HG02678 (cell line): ENCODE measurements at regions not wholly inside any gene's neighbourhood (a gene's known extent, or its start where the extent isn't known, plus 50 kb on each side); places are given as distances from the start of the nearest gene placed in this dataset.
"Not testable (repeated sequence)": the region's sequence is repeated elsewhere in the genome, so short reads cannot be mapped to it uniquely, and the experiment has no call there.

Experiments used
- ATAC-seq: cut with Tn5 transposase; IDR thresholded peaks from one replicate; pipeline ENCODE4 v1.9.1; 2021; ENCODE audit warnings: mild to moderate bottlenecking, moderate library complexity; ENCODE audit not compliant: unreplicated experiment

DNA sequence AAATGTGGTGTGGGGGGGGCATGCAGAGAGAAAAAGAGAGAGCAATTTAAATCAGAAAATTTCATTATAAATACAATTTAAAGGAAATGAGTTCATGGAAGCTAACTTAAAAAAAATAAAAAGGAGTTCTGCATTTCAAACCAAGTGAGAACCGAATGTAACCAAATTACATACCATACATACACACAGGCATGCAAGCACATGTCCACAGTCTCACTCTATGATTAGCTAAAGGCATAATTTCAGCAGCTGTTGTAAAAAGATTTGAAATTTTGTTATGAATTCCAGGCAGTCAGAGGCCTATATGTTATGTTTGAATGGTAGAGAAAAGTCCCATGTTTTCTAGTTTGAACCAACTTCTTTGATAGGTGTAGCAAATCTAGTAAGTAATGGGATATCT, 611.6 kb upstream of the ADGRL3 start:
- no peak for ATAC-seq

DNA sequence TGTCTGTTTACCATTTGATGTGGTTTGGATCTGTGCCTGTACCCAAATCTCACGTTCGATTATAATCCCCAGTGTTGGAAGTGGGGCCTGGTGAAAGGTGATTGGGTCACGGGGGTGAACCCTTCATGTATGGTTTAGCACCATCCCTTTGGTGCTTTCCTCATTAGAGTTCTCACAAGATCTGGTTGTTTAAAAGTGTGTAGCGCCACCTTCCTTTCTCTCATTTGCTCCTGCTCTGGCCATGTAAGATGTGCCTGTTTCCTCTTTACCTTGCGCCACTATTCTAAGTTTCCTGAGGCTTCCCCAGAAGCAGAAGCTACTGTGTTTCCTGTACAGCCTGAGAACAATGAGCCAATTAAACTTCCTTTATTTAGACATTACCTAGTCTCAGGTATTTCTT, 610.7 kb upstream of the ADGRL3 start:
- ATAC-seq = no peak

DNA sequence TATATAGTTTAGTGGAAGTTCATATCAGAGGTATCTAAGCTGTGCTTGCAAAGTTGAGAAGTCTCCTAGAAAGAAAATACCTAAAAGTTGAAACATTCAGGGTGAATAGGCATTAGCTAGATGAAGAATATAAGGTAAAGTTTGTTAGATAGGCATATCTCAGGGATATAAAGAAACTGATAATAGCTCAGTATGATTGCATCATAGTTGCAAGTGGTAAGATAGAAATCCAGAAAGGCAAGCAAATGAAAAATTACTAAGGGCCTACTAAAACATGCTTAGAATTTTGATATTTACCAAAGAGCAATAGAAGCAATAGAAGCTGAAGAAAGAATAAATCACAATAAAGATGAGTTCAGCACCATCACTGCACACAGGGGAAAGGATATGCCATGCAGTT, 610.0 kb upstream of the ADGRL3 start:
- ATAC-seq = no peak

DNA sequence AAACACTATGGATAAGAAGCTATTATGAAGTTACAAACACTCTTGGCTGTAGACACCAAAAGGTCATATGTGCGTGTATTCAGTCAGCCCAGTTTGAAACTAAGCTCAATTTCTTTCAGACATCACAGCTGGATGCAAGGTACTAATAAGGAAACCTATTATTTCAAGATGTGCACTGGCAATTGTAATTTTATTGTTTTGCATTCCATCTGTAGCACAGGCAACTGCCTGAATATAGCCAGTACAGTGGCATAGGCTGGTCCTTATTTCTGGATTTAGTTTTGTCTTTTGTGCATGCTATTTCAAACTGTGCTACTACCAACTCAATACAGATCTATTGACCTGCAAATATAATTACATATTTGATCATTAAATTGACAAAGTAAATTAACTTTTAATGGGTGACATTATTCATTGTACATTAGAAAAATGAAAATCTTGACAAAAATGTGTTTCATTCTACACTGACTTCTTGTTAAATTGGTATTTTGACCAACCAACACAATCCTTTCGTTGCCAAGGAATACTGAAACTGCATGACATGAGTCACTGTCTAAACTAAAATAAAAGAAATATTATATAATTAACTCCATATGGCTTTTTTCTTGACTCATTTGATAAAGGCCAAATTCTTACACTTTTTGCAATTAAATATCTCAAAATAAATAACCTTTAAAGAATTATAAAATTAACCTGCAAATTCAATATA, 594.3 kb upstream of the ADGRL3 start:
- ATAC-seq = no peak

DNA sequence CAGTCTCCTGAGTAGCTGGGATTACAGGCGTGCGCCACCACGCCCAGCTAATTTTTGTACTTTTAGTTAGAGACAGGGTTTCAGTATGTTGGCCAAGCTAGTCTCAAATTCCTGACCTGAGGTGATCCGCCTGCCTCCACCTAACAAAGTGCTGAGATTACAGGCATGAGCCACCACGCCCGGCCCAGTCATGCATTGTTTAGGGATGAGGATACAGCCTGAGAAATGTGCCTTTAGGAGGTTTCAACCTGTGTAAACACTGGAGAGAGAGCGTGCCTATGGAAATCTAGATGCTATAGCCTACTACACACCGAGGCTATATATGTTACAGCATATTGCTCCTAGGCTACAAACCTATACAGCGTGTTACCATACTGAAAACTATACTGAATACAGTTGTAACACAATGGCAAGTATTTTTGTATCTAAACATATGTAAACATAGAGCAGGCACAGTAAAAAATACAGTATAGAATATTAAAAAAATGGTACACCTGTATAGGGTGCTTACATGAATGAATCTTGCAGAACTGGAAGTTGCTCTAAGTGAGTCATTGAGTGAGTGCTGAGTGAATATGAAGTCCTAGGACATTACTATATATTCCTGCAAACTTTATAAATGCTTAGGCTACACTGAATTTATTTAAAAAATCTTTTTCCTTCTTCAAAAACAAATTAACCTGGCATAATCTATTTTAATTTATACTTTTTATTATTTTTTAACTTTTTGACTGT, 588.2 kb upstream of the ADGRL3 start:
- ATAC-seq = no peak

GRCh38 chr4:60617731-60618130, 582.4 kb upstream of the ADGRL3 start:
- no peak for ATAC-seq

DNA sequence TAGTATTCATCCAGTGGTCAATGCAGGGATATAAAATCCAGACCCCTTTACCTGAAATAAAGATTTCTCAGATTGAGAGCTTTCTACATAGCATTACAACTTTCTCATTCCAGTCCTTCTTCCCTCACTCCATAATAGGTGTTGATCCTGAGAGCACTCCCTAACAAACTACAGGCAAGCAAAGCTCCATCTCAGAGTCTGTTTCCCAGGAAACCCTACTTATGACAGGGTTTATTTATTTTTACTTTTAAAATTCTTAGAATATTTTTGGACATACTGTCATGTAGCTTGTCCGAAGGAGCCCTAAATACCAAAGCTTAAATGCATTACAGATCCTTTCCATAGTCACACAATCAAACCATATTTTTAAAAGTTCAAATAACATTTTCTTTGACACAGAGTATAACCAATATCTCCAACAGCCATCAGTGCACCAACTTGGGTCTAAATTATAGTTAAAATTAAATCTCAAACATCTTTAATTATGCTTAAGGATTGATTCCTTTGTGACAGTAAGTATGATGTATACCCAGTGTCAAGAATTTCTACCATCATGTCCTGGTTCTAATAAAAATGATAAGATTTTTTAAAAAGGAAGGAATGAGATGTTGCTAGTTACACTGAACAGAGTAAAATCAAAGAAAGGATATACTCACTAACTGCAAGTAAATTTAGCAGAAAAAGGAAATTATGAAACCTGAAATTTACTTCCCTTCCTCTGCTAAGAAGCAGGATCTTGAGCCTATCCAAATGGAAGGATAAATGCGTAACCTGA, 580.4 kb upstream of the ADGRL3 start:
- no peak for ATAC-seq

- no peak for ATAC-seq
These were observed 562.1 kb upstream of the ADGRL3 start for GRCh38 chr4:60637976-60638375.

GRCh38 chr4:60648774-60649173, 551.4 kb upstream of the ADGRL3 start:
- no peak for ATAC-seq

DNA sequence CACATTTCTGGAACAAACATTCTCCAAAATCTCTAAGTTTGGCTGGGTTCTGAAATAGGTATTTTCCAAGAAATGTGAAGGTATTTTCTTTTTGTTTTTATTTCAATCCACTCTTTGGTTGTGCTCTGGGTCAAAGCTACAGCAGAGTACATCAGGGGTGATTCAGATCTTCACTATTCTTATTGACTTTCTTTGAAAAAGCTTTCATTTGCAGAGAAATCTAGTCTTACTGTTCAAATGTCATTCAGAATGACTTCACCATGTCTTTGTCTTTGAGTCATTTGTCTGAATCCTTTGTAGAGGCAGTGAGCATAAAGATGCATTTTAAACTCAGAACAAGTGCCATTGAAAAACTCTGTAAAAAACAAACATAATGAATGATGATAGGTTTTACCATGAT, 547.2 kb upstream of the ADGRL3 start:
- no peak for ATAC-seq

DNA sequence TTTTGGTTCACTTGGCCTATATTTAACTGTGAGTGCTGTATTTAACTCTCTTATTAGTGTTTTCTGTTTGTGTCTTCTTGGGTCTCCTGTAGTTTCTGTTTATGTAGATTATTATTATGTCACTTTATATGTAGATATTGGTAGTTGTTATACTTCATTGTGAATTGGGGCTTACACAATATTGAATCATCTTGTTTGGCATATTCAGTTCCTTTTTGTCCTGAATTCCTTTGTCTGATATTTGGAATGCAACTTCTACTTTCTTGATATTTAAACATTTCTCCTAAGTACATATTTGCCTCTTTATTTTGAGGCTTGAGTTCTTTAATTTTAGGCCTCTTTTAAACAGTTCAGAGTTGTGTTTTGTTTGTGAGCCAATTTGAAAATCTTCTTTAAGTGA, 544.8 kb upstream of the ADGRL3 start:
- ATAC-seq = no peak

- ATAC-seq = no peak
These were observed 544.0 kb upstream of the ADGRL3 start for GRCh38 chr4:60656171-60656570.

- no peak for ATAC-seq
These were observed 543.1 kb upstream of the ADGRL3 start for GRCh38 chr4:60657041-60657440.

DNA sequence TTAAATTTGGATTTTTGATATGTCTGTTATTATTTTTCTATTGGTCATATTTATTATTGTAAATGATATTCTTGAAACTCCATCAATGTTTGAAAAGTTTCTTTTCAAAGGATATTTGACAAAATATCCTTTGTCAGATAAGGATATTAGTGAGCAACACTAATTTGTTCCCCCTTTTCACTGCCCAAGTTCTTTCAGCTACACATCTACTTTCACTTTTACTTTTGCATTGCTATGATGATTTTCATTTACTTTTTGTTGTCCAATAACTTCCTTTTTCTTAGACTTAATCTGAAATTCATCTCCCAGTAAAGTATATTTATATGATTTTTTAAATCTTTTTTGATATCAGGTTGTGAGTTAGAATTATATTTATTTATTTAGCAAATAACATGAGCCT, 542.3 kb upstream of the ADGRL3 start:
- ATAC-seq = no peak

DNA sequence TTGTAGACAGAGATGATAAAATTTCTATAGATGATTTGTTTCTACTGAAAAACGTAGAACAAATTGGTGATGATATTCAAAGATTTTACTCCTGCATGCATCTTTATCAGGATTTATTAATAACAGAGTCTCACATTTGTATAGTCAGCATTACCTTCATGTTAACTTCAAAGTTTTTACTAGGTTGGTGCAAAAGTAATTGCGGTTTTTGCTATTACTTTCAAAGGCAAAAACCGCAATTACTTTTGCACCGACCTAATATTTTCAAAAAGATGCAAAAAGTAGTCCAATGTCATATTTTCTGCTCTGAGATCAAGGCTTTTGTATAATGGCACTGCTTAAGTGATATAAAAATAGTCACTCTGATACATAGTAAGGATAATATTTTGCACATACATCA, 536.4 kb upstream of the ADGRL3 start:
- no peak for ATAC-seq

DNA sequence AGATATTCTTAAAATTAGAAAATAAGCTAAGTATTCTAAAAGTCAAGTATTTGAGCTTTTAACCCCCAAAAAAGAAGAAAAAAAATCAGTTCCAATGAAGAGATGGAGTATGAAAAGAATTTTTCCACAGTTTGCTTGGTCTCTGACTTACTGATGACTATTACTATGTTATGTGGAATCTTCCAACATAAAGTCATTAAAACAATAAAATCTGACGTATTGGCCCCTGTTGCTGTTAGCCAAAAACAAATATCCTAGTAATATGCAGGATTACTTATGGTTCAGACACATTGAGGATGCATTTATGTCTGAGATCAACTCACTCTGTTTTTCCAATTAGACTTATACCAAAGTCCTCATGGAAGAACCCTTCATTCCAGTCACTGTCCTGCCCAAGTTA, 517.2 kb upstream of the ADGRL3 start:
- ATAC-seq = no peak

GRCh38 chr4:60683357-60683756, 516.8 kb upstream of the ADGRL3 start:
- no peak for ATAC-seq

DNA sequence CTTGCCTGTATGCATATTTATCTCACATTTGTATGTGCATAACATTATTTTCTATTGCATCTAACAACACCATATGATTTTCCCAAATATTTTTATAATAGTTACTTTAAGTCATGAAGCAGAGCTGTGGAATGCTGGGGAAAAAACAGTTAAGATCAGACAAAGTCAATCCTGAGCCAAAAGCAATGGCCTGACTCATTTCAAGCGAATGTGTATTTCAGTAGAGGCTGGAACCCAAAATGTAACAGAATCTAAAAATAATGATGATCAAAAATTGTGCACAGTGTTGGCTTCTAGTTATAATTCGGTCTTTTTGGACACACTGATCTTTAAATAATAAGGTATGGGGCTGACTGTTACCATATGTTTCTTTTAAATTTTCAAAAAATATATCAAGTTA, 516.2 kb upstream of the ADGRL3 start:
- ATAC-seq = no peak

DNA sequence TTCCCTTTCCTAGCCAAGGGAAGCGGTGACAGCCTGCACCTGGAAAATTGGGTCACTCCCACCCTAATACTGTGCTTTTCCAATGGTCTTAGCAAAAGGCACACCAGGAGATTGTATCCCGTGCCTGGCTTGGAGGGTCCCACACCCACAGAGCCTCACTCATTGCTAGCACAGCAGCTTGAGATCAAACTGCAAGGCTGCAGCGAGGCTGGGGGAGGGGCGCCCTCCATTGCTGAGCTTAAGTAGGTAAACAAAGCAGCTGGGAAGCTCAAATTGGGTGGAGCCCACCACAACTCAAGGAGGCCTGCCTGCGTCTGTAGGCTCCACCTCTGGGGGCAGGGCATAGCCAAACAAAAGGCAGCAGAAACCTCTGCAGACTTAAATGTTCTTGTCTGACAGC, 504.1 kb upstream of the ADGRL3 start:
- not testable (repeated sequence) for ATAC-seq

- no peak for ATAC-seq
These were observed 491.1 kb upstream of the ADGRL3 start for GRCh38 chr4:60709061-60709460.

DNA sequence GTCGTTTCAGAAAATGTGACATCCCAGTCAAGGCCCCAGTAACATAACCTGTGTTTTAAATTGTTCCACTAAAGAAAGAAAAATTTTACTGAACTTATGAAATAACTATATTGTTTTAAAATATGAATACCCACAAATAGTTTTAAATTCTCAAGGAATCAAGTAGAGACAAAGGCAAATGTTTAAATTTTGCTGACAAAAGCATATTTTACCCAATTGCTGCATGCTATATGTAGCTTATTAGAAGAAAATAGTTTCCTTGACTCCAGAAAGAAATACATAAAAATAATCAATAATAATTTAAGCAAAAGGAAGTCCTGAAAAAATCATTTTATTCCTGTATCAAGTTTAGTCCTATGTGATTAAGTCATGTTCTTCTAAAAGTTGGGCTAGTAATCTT, 481.3 kb upstream of the ADGRL3 start:
- ATAC-seq = no peak

- ATAC-seq = no peak
These were observed 478.4 kb upstream of the ADGRL3 start for GRCh38 chr4:60721685-60722084.
